ENCODE measurements at regions not wholly inside any gene's neighbourhood (a gene's known extent, or its start where the extent isn't known, plus 50 kb on each side); places are given as distances from the start of the nearest gene placed in this dataset.

DNA sequence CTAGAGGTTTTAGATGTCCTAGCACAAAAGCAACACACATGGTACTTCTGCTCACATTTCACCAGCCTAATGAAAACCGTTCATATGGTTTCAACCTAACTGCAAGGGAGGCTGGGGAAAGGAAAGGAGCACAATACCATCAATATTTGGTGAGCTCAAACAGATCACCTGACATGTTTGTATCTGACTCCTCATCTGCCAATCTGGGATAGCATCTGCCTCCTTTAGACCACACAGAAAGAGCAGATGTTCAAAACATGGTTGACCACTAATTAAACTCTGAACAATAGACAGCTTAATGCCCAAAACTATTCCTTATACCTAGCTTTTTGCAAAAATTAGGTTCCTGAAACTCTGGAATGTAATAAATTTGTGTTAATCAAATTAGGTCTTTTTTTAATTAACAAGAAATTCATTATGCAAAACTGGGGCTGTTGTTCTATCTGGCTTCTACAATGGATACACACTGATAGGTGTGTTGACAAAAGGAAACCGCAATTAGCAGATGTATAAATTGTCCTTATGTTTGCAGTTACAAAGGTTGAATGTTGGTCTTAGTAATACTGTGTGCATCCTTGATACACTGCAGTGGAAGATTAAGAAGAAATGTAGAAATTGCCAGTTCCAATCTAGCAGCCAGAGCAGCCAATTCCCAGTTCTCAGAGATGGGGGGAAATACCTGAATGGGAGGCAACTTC lies 89.3 kb downstream of the DUSP6 start:
- no peak overlapping the region for H3K4me3 Mint-ChIP-seq
- H3K27ac Mint-ChIP-seq, result no peak overlapping the region
- intact Hi-C loops (cut with micrococcal nuclease), result loop anchor here (10.0 kb wide), 3 partner anchors 92 to 208 kb away; partner anchors contain the start of gene DUSP6 (in 1 of the 2)
- no peak overlapping the region for H2AFZ ChIP-seq (ENCODE audit: insufficient read depth, low read depth, low read length, poor library complexity, severe bottlenecking)
- peaks cover 0 to 8% (median 5%) of the 10 kb centered on the region in 7 donors for H3K9me3 Mint-ChIP-seq
- H3K27me3 Mint-ChIP-seq (ENCODE audit: low read depth in 3 of 3), result peaks cover 0 to 4% (median 0%) of the 10 kb centered on the region in 3 donors
- no peaks in the 10 kb centered on the region for H3K9me3 ChIP-seq (replicated peaks in 1 of 2; ENCODE audit: control insufficient read depth in 1 of 2, insufficient read depth in 1 of 2, low read length in 2 of 2)
- H3K79me2 ChIP-seq (ENCODE audit: insufficient read depth, low read length), result no peaks in the 10 kb centered on the region
- no peaks in the 10 kb centered on the region for H4K20me1 ChIP-seq (ENCODE audit: insufficient read depth, low read length)
- H3K36me3 ChIP-seq (replicated peaks in 1 of 2; ENCODE audit: control insufficient read depth in 1 of 2, insufficient read depth in 2 of 2, low read length in 2 of 2), result no peaks in the 10 kb centered on the region
- H3K4me2 ChIP-seq (replicated peaks; ENCODE audit: extremely low read depth, low read length, poor library complexity, severe bottlenecking), result no peak overlapping the region
- no peak for TF ChIP-seq CTCF (IDR thresholded peaks at IDR 0.05)
- H3K27ac ChIP-seq (ENCODE audit: low read depth in 1 of 2, low read length in 2 of 2), result no peak overlapping the region
- H3K36me3 Mint-ChIP-seq, result peaks cover 2 to 7% of the 10 kb centered on the region in 2 donors
- H3K9ac ChIP-seq (ENCODE audit: insufficient read depth, low read length, poor library complexity, severe bottlenecking), result no peak overlapping the region
- no peak overlapping the region for H3K4me3 ChIP-seq (replicated peaks in 1 of 3; ENCODE audit: low read depth in 2 of 3, low read length in 3 of 3)
- H3K4me1 ChIP-seq (ENCODE audit: control insufficient read depth in 1 of 2, insufficient read depth in 2 of 2, low read length in 2 of 2), result peaks cover 19 to 28% of the 10 kb centered on the region in 2 donors
- no CpG with 5 or more reads among the region's 2 CpGs for WGBS (ENCODE audit: insufficient coverage)
- peaks cover 31% of the 10 kb centered on the region for H3K4me1 Mint-ChIP-seq
- H3K27me3 ChIP-seq (ENCODE audit: control insufficient read depth in 2 of 2, insufficient read depth in 2 of 2, low read length in 2 of 2), result no peaks in the 10 kb centered on the region
- no peak for DNase-seq

GRCh38 chr12:89261982-89262381 lies 90.3 kb downstream of the DUSP6 start:
- H2AFZ ChIP-seq (ENCODE audit: insufficient read depth, low read depth, low read length, poor library complexity, severe bottlenecking), result no peak overlapping the region
- H3K27me3 Mint-ChIP-seq (ENCODE audit: low read depth in 3 of 3), result peaks cover 0 to 4% (median 0%) of the 10 kb centered on the region in 3 donors
- WGBS (ENCODE audit: insufficient coverage), result 100% methylated on average over 3 of the region's 4 CpGs
- no peak overlapping the region for H3K4me2 ChIP-seq (replicated peaks; ENCODE audit: extremely low read depth, low read length, poor library complexity, severe bottlenecking)
- no peaks in the 10 kb centered on the region for H3K27me3 ChIP-seq (ENCODE audit: control insufficient read depth in 2 of 2, insufficient read depth in 2 of 2, low read length in 2 of 2)
- intact Hi-C loops (cut with micrococcal nuclease), result loop anchor here (10.0 kb wide), 3 partner anchors 93 to 207 kb away; partner anchors contain the start of gene DUSP6 (in 1 of the 2)
- no peak overlapping the region for H3K27ac ChIP-seq (ENCODE audit: low read depth in 1 of 2, low read length in 2 of 2)
- peaks cover 2 to 7% of the 10 kb centered on the region in 2 donors for H3K36me3 Mint-ChIP-seq
- H3K4me3 Mint-ChIP-seq, result no peak overlapping the region
- no peaks in the 10 kb centered on the region for H3K79me2 ChIP-seq (ENCODE audit: insufficient read depth, low read length)
- H3K9ac ChIP-seq (ENCODE audit: insufficient read depth, low read length, poor library complexity, severe bottlenecking), result no peak overlapping the region
- H3K9me3 ChIP-seq (replicated peaks in 1 of 2; ENCODE audit: control insufficient read depth in 1 of 2, insufficient read depth in 1 of 2, low read length in 2 of 2), result no peaks in the 10 kb centered on the region
- H3K4me1 ChIP-seq (ENCODE audit: control insufficient read depth in 1 of 2, insufficient read depth in 2 of 2, low read length in 2 of 2), result peaks cover 18 to 19% of the 10 kb centered on the region in 2 donors
- H3K9me3 Mint-ChIP-seq, result peaks cover 0 to 8% (median 6%) of the 10 kb centered on the region in 7 donors
- no peak overlapping the region for H3K27ac Mint-ChIP-seq
- H3K36me3 ChIP-seq (replicated peaks in 1 of 2; ENCODE audit: control insufficient read depth in 1 of 2, insufficient read depth in 2 of 2, low read length in 2 of 2), result no peaks in the 10 kb centered on the region
- H4K20me1 ChIP-seq (ENCODE audit: insufficient read depth, low read length), result no peaks in the 10 kb centered on the region
- TF ChIP-seq CTCF (IDR thresholded peaks at IDR 0.05), result no peak
- peaks cover 24% of the 10 kb centered on the region for H3K4me1 Mint-ChIP-seq
- H3K4me3 ChIP-seq (replicated peaks in 1 of 3; ENCODE audit: low read depth in 2 of 3, low read length in 3 of 3), result no peak overlapping the region
- no peak for DNase-seq

Data from CD14-positive monocyte (primary cell).